ENCODE measurements at regions not wholly inside any gene's neighbourhood (a gene's known extent, or its start where the extent isn't known, plus 50 kb on each side); places are given as distances from the start of the nearest gene placed in this dataset.

DNA sequence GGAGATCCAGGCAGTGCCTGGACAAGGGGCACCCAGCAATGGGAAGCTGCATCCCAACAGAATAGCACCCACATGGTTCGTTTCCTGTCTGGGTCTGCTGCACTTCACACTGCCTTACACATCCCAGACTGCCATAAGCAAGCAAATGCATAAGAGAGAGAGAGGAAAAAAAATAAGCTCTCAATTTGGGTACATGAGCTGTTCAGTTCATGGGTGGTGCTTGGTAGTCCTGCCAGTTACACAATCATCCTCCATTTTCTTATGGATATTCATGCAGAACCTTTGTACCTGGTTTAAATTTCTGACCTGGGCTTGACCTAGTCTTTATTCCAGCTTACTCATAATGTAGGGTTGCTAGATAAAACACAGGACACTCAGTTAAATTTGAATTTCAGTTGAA is 733.6 kb downstream of the TNS3 start:
- H3F3A ChIP-seq (ENCODE audit: low read depth), result no peaks in the 10 kb centered on the region
- H3K4me2 ChIP-seq, result no peak overlapping the region
- H3K4me3 ChIP-seq, result no peak overlapping the region
- no peaks in the 10 kb centered on the region for H3K36me3 Mint-ChIP-seq
- H3K9me3 ChIP-seq (ENCODE audit: low read depth), result no peaks in the 10 kb centered on the region
- H3K4me1 Mint-ChIP-seq, result no peaks in the 10 kb centered on the region
- no peak overlapping the region for H3K4me3 Mint-ChIP-seq
- no peak overlapping the region for H3K27ac Mint-ChIP-seq
- H3K27me3 Mint-ChIP-seq (ENCODE audit: insufficient read depth, low read depth), result no peaks in the 10 kb centered on the region
- TF ChIP-seq, protein P1, sequence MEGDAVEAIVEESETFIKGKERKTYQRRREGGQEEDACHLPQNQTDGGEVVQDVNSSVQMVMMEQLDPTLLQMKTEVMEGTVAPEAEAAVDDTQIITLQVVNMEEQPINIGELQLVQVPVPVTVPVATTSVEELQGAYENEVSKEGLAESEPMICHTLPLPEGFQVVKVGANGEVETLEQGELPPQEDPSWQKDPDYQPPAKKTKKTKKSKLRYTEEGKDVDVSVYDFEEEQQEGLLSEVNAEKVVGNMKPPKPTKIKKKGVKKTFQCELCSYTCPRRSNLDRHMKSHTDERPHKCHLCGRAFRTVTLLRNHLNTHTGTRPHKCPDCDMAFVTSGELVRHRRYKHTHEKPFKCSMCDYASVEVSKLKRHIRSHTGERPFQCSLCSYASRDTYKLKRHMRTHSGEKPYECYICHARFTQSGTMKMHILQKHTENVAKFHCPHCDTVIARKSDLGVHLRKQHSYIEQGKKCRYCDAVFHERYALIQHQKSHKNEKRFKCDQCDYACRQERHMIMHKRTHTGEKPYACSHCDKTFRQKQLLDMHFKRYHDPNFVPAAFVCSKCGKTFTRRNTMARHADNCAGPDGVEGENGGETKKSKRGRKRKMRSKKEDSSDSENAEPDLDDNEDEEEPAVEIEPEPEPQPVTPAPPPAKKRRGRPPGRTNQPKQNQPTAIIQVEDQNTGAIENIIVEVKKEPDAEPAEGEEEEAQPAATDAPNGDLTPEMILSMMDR (IDR thresholded peaks at IDR 0.05), result no peak
- H3K9me3 Mint-ChIP-seq, result no peaks in the 10 kb centered on the region
- H3K27me3 ChIP-seq, result no peaks in the 10 kb centered on the region
- no peak overlapping the region for H3K9ac ChIP-seq
- no peak overlapping the region for H2AFZ ChIP-seq (replicated peaks)
- H3K4me1 ChIP-seq, result no peaks in the 10 kb centered on the region
- no peak overlapping the region for H3K27ac ChIP-seq
- DNase-seq (ENCODE audit: low spot score), result no peak
- no peaks in the 10 kb centered on the region for H3K36me3 ChIP-seq
- no peaks in the 10 kb centered on the region for H4K20me1 ChIP-seq (ENCODE audit: low read depth)
- H3K79me2 ChIP-seq (ENCODE audit: low read depth), result no peaks in the 10 kb centered on the region

DNA sequence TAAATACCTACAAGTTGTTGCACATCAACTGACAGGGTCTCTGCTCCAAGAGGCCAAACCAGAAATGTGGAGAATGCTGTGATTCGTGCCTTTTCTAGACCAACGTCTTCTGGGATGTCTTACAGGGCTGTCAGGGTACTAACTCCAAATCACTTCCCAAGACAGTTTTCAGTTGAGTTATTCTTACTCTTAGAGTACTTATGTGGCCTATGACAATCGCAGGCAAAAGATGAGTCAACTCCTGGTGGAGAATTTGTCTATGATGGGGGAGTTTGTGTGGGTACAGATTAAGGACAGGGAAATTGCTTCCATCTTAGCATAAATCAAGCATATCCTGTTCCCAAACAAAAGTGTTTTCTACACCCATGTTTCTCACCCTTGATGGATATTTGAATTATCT is 734.8 kb downstream of the TNS3 start:
- no peaks in the 10 kb centered on the region for H3K9me3 Mint-ChIP-seq

DNA sequence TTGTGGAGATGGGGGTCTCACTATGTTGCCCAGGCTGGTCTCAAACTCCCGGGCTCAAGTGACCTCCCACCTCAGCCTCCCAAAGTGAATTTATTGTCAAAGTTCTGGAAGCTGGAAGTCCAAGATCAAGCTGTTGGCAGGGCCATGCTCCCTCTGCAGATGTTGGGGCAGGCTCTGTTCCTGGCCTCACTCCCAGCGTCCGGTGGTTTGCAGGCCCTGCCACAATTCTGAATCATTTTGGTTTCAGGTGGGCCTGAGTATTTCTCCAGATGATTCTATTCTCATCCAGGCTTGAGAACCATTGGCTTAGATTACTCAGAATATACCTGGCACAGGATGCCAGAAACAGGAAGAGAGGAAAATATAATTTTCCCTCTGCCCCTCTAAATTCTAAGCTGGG is 737.4 kb downstream of the TNS3 start:
- Mint-ChIP-seq H3K4me3 (no peak overlapping the region), H3K9me3 (no peaks in the 10 kb centered on the region), H3K27ac (no peak overlapping the region), H3K27me3 (ENCODE audit: insufficient read depth, low read depth) (peaks cover 3% of the 10 kb centered on the region), H3K36me3 (no peaks in the 10 kb centered on the region), H3K4me1 (no peaks in the 10 kb centered on the region)
- H3K4me1 ChIP-seq, result no peaks in the 10 kb centered on the region
- no peaks in the 10 kb centered on the region for H4K20me1 ChIP-seq (ENCODE audit: low read depth)
- H3K27ac ChIP-seq, result no peak overlapping the region
- no peaks in the 10 kb centered on the region for H3K27me3 ChIP-seq
- no peak overlapping the region for H3K9ac ChIP-seq
- TF ChIP-seq EZH2 (IDR thresholded peaks at IDR 0.05), result no peak
- no peak for TF ChIP-seq EZH2phosphoT487 (IDR thresholded peaks at IDR 0.05)
- TF ChIP-seq, protein P1 (IDR thresholded peaks at IDR 0.05), result no peak
- H3K4me2 ChIP-seq, result no peak overlapping the region
- H3K79me2 ChIP-seq (ENCODE audit: low read depth), result no peaks in the 10 kb centered on the region
- DNase-seq (ENCODE audit: low spot score), result no peak
- no peaks in the 10 kb centered on the region for H3F3A ChIP-seq (ENCODE audit: low read depth)
- H3K9me3 ChIP-seq (ENCODE audit: low read depth), result no peaks in the 10 kb centered on the region
- no peak overlapping the region for H3K4me3 ChIP-seq
- no peaks in the 10 kb centered on the region for H3K36me3 ChIP-seq
- no peak overlapping the region for H2AFZ ChIP-seq (replicated peaks)

More for the DNA sequence above, 734.8 kb downstream of the TNS3 start:
- H3K4me2 ChIP-seq, result no peak overlapping the region
- H3F3A ChIP-seq (ENCODE audit: low read depth), result no peaks in the 10 kb centered on the region
- H3K27me3 ChIP-seq, result no peaks in the 10 kb centered on the region
- Mint-ChIP-seq H3K27me3 (ENCODE audit: insufficient read depth, low read depth) (no peaks in the 10 kb centered on the region), H3K36me3 (no peaks in the 10 kb centered on the region), H3K4me1 (no peaks in the 10 kb centered on the region), H3K27ac (no peak overlapping the region), H3K4me3 (no peak overlapping the region)
- no peaks in the 10 kb centered on the region for H4K20me1 ChIP-seq (ENCODE audit: low read depth)
- no peaks in the 10 kb centered on the region for H3K4me1 ChIP-seq
- no peaks in the 10 kb centered on the region for H3K79me2 ChIP-seq (ENCODE audit: low read depth)
- no peak overlapping the region for H3K9ac ChIP-seq
- H3K36me3 ChIP-seq, result no peaks in the 10 kb centered on the region
- no peak overlapping the region for H3K4me3 ChIP-seq
- DNase-seq (ENCODE audit: low spot score), result no peak
- H2AFZ ChIP-seq (replicated peaks), result no peak overlapping the region
- TF ChIP-seq, protein P1 (IDR thresholded peaks at IDR 0.05), result no peak
- TF ChIP-seq EZH2 (IDR thresholded peaks at IDR 0.05), result no peak
- TF ChIP-seq EZH2phosphoT487 (IDR thresholded peaks at IDR 0.05), result no peak
- H3K9me3 ChIP-seq (ENCODE audit: low read depth), result no peaks in the 10 kb centered on the region
- H3K27ac ChIP-seq, result no peak overlapping the region

DNA sequence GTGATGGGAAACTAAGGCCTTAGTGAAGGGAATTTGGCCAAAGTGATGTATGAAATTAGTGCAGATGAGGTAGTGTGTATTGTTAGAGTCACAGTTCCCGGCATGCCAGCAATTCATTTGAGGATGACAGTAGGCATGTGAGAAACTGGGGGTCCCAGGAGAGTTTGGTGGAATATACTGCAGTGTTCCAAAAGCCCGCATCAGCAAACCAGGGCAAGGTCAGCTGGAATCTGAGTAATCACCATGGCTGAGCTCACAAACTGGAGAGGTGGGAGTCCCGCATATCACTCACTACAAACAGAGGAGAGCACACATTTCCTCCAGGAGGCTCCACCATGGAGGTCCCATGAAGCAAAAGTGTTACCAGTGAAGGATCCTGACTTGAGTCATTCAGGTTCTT is 740.7 kb downstream of the TNS3 start:
- Histone ChIP-seq H3K27me3 (no peaks in the 10 kb centered on the region), H3K4me1 (no peaks in the 10 kb centered on the region), H3K9me3 (ENCODE audit: low read depth) (no peaks in the 10 kb centered on the region), H4K20me1 (ENCODE audit: low read depth) (no peaks in the 10 kb centered on the region), H3F3A (ENCODE audit: low read depth) (no peaks in the 10 kb centered on the region), H3K4me3 (no peak overlapping the region), H3K9ac (no peak overlapping the region), H3K4me2 (no peak overlapping the region), H3K27ac (no peak overlapping the region), H2AFZ (replicated peaks) (no peak overlapping the region), H3K36me3 (no peaks in the 10 kb centered on the region), H3K79me2 (ENCODE audit: low read depth) (no peaks in the 10 kb centered on the region)
- Mint-ChIP-seq H3K4me1 (no peaks in the 10 kb centered on the region), H3K27ac (no peak overlapping the region), H3K36me3 (no peaks in the 10 kb centered on the region), H3K4me3 (no peak overlapping the region), H3K27me3 (ENCODE audit: insufficient read depth, low read depth) (peaks cover 5% of the 10 kb centered on the region), H3K9me3 (no peaks in the 10 kb centered on the region)
- TF ChIP-seq EZH2 (IDR thresholded peaks at IDR 0.05) (no peak), EZH2phosphoT487 (IDR thresholded peaks at IDR 0.05) (no peak)
- TF ChIP-seq, protein P1 (IDR thresholded peaks at IDR 0.05), result no peak
- DNase-seq (ENCODE audit: low spot score), result no peak
